ENCODE measurements at regions not wholly inside any gene's neighbourhood (a gene's known extent, or its start where the extent isn't known, plus 50 kb on each side); places are given as distances from the start of the nearest gene placed in this dataset.
"Not testable (repeated sequence)": the region's sequence is repeated elsewhere in the genome, so short reads cannot be mapped to it uniquely, and the experiment has no call there.

GRCh38 chr6:164045082-164045481 lies 630.6 kb downstream of the QKI start:
- no peak for DNase-seq

GRCh38 chr6:164043656-164044055 lies 629.1 kb downstream of the QKI start:
- DNase-seq = not testable (repeated sequence)

- no peak for DNase-seq
These were observed 627.7 kb downstream of the QKI start for GRCh38 chr6:164042212-164042611.

- DNase-seq = no peak
These were observed 626.5 kb downstream of the QKI start for GRCh38 chr6:164040994-164041393.

GRCh38 chr6:164039954-164040375 lies 625.4 kb downstream of the QKI start:
- peak; percentile 59 for DNase-seq

- no peak for DNase-seq
These were observed 622.8 kb downstream of the QKI start for GRCh38 chr6:164037171-164037870.

GRCh38 chr6:164035900-164036485 lies 621.5 kb downstream of the QKI start:
- DNase-seq = no peak

- no peak for DNase-seq
These were observed 620.2 kb downstream of the QKI start for GRCh38 chr6:164034602-164035140.

GRCh38 chr6:164025180-164025579 lies 610.7 kb downstream of the QKI start:
- DNase-seq = no peak

GRCh38 chr6:164023535-164023934 lies 609.0 kb downstream of the QKI start:
- no peak for DNase-seq

- DNase-seq = no peak
These were observed 608.1 kb downstream of the QKI start for GRCh38 chr6:164022632-164023031.

GRCh38 chr6:164021589-164022250 lies 607.2 kb downstream of the QKI start:
- no peak for DNase-seq

GRCh38 chr6:164020142-164020541 lies 605.6 kb downstream of the QKI start:
- no peak for DNase-seq

- no peak for DNase-seq
These were observed 603.6 kb downstream of the QKI start for GRCh38 chr6:164018133-164018532.

GRCh38 chr6:164016056-164016455 lies 601.5 kb downstream of the QKI start:
- DNase-seq = no peak

GRCh38 chr6:164015088-164015484 lies 600.6 kb downstream of the QKI start:
- DNase-seq = no peak

- DNase-seq = no peak
These were observed 600.0 kb downstream of the QKI start for GRCh38 chr6:164014346-164015087.

- no peak for DNase-seq
These were observed 599.1 kb downstream of the QKI start for GRCh38 chr6:164013480-164014208.

GRCh38 chr6:164011321-164011720 lies 596.8 kb downstream of the QKI start:
- DNase-seq = no peak

- DNase-seq = no peak
These were observed 596.1 kb downstream of the QKI start for GRCh38 chr6:164010441-164011103.

- no peak for DNase-seq
These were observed 594.4 kb downstream of the QKI start for GRCh38 chr6:164008902-164009301.

GRCh38 chr6:164007881-164008280 lies 593.4 kb downstream of the QKI start:
- DNase-seq = no peak
